Iris pigment epithelial cell (primary cell): ENCODE measurements at regions not wholly inside any gene's neighbourhood (a gene's known extent, or its start where the extent isn't known, plus 50 kb on each side); places are given as distances from the start of the nearest gene placed in this dataset.

ENCODE experiments used
- DNase-seq: peaks from one replicate; pipeline ENCODE4 v3.0.0-alpha.2; 2011; ENCODE audit warnings: low read depth

GRCh38 chr4:31106419-31106818, 386.2 kb downstream of the PCDH7 start:
- no peak for DNase-seq

GRCh38 chr4:31107362-31107761, 387.2 kb downstream of the PCDH7 start:
- peak; percentile 19 for DNase-seq

- DNase-seq = no peak
Measured at GRCh38 chr4:31108762-31109161, 388.6 kb downstream of the PCDH7 start.

DNA sequence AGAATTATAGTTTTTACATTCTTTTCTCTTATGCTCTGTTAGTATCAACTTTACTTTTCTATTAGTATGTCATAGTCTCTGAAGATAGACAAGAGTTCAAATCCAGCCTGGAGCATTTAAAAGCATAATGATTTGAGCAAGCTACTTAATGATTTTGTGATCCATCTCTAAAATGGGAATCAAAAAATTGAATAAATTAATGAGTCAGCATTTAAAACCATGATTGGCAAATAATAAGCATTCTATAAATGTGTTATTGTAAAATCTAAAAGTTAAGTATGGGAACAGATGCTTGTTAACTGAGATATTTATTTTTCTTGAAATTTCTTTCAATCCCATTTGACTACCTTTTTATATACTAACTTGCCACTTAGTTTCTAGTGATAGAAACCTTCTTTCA, 391.6 kb downstream of the PCDH7 start:
- no peak for DNase-seq

DNA sequence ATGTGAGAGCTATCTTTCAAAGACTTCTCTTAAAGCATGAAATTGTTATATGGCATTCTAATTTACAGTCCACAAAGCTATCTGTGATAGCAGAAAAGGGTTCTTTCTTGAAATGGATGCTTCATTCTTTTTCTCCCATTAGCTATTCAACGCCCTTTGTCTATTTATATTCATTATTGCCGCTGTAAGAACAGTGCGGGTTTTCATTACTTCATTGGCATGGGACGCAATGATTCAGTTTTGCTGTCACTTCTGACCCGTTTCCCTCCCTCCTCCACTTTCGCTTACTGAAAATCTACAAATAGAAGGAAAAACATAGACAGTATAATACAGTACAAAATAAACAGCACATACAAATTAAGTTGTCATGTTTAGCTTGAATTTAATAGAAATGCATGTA, 394.6 kb downstream of the PCDH7 start:
- DNase-seq = no peak

- DNase-seq = no peak
Measured at GRCh38 chr4:31124008-31124585, 403.9 kb downstream of the PCDH7 start.

DNA sequence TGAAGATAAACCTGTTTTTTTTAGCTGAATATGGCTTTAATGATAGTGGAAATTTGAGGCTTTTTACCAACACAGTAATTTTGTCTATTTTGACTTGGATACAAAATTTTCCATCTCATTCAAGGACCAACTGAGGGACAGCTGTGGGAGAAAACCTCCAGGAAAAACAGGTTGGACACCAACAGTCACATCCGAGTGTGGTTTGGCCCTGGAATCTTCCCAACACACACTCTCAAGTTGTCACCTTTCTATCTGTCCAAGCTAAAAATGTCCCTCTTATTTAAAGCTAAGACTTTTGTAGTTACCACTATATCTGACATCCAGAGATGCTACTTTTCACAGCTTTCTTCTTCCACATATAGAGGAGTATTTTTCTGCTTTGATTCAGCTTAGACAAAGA, 404.9 kb downstream of the PCDH7 start:
- no peak for DNase-seq

- no peak for DNase-seq
Measured at GRCh38 chr4:31125496-31125895, 405.3 kb downstream of the PCDH7 start.

- DNase-seq = no peak
Measured at GRCh38 chr4:31126881-31127398, 406.8 kb downstream of the PCDH7 start.

DNA sequence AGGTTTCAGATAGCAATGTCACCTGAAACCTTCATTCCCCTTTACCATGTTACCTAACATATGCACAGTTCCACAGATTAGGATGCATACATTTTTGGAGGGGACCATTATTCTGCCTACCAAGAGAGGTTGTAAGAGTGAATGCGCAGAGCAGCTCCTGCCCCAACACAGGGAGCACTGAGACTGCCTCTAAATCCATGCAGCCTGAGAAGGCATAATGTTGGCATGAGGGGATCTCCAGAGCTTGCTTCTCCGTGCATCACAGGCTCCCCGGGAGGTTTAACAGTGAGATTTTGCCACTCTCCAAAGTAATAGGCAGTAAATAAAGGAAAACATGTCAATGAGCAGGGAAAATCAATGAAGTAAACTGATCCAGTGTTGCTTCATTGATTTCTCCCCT, 410.8 kb downstream of the PCDH7 start:
- no peak for DNase-seq

- DNase-seq = no peak
Measured at GRCh38 chr4:31134720-31135119, 414.6 kb downstream of the PCDH7 start.

DNA sequence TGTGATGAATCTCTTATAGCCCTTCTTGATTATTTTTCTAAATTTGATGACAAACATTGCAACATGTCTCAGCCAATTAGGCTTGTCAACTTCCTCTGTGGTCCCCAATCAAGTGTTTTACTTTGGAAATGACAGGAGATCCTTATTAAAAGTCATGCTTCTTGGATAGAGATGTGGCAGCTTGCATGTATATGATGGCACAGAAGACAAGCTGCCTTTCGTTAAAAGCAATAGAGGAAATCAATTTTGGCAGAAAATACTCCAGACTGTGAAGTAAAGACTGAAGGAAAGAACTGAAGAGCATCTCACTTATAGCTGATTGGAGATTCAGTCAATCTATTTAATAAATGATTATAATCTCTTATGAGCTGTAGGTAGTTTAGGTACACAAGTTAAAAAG, 419.6 kb downstream of the PCDH7 start:
- no peak for DNase-seq

DNA sequence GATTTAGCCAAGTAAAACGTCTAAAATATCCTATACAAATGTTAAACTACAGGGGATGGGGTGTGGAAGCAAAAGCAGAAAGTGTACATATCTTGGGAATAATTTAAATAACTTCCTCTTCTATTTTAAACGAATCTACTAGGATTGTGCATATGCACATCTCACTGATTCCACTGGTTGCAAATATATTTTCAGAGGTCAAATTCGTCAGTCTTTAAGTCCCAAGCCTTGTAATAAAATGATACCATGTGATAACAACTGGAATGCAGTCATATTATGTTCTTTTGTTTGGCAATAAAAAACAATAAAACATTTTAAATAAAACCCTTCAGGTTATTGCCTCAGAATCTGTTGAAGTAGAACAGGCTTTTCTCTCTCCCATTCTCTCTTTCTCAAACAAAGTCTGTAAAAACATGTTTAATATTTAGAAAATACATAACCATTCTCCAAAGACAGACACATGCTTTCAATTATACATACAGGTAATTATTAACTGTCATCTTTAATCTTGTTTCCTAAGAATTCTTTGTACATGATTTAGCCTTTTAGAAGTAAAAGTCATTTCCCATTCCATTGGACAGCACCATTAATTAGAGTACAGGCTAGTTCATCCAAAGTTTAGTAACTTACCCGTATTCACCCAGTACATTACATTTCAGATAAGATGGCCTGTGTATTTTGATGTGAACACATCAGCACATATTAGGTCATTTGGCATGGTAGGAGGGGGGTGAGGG, 421.1 kb downstream of the PCDH7 start:
- DNase-seq = no peak

DNA sequence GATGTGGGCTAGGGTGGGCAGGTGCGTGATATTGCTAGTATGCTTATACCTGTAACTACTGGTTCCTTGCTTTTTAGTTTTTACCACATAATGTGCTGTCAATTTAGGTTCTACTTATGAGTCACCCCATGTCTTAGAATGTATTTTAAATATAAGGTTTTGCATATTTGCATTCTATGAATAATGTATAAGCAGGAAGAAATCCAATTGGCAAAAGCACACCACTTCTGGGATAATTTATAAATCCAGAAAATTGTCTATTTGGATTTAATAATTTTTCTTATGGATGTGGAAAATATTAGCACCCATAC, 421.6 kb downstream of the PCDH7 start:
- no peak for DNase-seq

DNA sequence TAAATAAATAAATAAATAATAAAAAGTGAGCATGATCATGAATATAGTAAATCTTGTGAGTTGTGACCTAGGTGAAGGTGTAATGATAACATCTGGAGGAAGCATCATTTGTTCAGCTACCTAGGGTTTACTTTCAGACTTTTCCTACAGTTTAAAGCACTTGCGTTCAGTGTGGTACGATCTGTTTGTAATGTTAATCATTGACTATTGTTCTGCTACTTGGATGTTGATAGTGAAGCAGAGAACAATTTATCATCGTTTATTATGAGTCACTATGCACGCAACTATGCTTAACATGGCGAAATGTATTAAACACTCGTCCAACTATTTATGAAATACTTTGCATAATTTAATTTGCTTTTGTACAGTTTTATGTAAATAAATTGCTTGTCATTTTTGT, 426.2 kb downstream of the PCDH7 start:
- DNase-seq = no peak

- no peak for DNase-seq
Measured at GRCh38 chr4:31148990-31149389, 428.8 kb downstream of the PCDH7 start.

DNA sequence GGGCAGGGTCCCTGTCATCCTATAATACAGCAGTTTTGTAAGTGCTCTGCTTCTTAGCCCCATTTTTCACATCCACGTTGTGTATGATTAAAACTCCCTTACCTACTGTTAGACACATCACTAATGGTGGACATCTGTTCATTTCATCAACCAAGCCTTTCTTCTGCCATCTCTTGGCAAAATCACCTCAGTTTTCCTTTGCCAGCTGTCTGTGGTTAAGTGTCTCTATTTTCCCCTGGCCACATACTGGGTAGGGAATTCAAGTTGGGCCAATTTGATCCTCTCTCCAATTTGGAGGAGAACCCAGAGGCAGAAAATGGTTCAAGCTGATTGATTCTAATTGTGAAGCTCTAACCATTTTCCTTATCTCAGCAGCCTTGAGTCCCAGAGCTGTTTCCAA, 436.1 kb downstream of the PCDH7 start:
- DNase-seq = no peak

DNA sequence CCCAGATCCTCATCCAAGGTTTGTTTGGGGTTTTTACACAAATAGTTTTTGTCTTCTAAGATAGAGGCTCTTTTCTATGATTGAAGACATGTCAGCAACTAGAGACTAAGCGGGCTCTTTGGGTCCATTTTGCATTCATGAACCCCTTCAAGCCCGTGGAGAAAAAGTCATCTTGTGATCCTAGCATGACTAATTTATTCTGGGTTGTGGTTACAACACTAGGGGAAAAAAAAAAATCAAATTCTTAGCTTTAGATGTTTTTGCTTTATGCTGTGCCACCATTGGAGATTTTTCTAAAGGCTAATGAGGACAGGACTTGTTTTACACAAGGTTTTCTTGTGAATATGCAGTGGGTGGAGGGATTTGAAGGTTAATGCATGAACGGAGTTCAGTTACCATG, 440.0 kb downstream of the PCDH7 start:
- no peak for DNase-seq

DNA sequence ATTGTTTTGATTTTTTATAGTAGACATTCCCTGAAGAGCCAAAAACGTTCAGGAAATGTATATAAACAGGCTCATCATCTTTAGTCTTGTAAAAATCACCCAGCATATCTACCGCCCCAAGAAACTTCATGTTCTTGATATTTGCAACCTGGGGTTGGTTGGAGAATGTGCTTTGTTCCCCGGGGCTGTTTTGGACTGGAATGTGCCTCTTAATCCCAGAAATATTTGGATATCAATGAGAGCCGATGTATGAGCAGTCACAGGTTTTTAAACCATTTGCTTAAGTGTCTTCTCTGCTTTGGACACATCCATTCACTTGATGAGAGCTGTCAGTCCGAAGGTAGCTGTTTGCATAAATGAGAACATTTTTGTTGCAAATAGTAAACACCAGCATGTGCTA, 449.7 kb downstream of the PCDH7 start:
- DNase-seq = no peak

- DNase-seq = no peak
Measured at GRCh38 chr4:31171362-31171761, 451.2 kb downstream of the PCDH7 start.

- DNase-seq = peak; percentile 20
Measured at GRCh38 chr4:31175242-31175910, 455.2 kb downstream of the PCDH7 start.

DNA sequence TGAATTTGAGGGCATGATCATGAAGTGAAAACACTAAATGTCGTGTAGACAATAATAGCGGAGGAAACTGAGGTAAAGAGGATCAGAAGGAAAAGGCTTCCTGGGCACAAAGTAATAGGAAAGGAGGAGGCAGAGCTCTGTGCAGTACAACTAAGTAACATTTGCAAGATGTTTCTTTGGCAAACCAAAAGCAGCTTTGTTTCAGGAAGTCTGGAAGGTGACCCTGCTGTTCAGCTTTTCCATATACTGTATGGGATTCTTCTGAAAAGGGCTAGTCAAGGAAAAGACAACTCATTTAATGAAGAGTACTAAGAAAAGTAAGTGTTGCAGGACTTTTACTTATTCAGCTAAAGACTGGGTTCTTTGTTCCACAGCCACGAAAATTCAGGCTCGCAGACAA, 463.1 kb downstream of the PCDH7 start:
- DNase-seq = no peak

DNA sequence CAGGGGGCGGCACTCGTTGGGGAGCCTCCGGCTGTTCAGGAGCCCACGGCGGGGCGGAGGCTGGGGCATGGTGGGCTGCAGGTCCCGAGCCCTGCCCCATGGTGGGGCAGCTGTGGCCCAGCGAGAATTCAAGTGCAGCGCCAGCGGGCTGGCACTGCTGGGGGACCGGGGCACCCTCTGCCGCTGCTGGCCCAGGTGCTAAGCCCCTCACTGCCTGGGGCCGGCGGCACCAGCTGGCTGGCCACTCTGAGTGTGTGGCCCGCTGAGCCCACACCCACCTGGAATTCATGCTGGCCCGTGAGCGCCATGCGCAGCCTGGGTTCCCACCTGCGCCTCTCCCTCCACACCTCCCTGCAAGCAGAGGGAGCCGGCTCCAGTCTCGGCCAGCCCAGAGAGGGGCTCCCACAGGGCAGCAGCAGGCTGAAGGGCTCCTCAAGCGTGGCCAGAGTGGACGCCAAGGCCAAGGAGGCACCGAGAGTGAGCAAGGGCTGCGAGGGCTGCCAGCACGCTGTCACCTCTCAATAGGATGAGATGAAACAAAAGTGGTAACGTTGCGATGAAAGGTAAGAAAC, 464.9 kb downstream of the PCDH7 start:
- DNase-seq = no peak
